Peyer's patch (tissue), 4 donors: ENCODE measurements at regions not wholly inside any gene's neighbourhood (a gene's known extent, or its start where the extent isn't known, plus 50 kb on each side); places are given as distances from the start of the nearest gene placed in this dataset.

Experiments
- CTCF ChIP-seq, 6 experiments: fragments of 450-650 bp in 4 of 6; fragments of 200-600 bp in 2 of 6; sonication (generic) in 1 of 6; IDR thresholded peaks; one replicate each; pipeline ENCODE4 v1.5.1; 2017 to 2019; ENCODE audit warnings: antibody characterized with exemption in 6 of 6, mild to moderate bottlenecking in 3 of 6, moderate library complexity in 1 of 6
- POLR2A ChIP-seq, 2 donors: fragments of 450-650 bp; IDR thresholded peaks; one replicate each; pipeline ENCODE4 v1.5.1; 2017; ENCODE audit warnings: antibody characterized with exemption in 2 of 2, mild to moderate bottlenecking in 2 of 2, moderate library complexity in 2 of 2

DNA sequence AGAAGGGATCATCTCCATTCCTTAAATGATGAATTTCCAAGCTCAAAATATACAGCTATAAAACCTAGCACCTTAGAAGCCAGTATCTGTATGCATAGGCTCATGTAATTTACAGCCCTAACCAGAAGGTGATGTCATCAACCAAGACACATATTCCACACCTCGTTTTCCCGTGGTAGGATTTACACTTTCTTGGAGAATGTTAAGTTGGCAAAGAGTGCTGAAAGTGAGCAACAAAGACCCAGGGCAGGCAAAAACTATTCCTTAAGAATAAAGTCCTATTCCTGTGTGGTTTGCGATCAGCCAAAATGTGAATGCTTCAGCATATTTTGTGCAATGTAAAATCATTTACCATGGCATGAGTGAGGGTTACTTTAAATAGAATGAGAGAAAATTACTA is 247.1 kb downstream of the OSR1 start:
- TF ChIP-seq CTCF (IDR thresholded peaks at IDR 0.05), result no peak
- no peak for TF ChIP-seq POLR2A (IDR thresholded peaks at IDR 0.05)
